GM12878 (cell line): ENCODE measurements at regions not wholly inside any gene's neighbourhood (a gene's known extent, or its start where the extent isn't known, plus 50 kb on each side); places are given as distances from the start of the nearest gene placed in this dataset.

Experiments used
- CBX5 ChIP-seq: sonication (generic); IDR thresholded peaks from 2 replicates; pipeline ENCODE4 v1.6.1; 2016; ENCODE audit warnings: low read depth, moderate library complexity, mild to moderate bottlenecking, inconsistent platforms
- CTCF ChIP-seq, 3 experiments: IDR thresholded peaks in 2 of 3; conservative IDR thresholded peaks in 1 of 3; 2 replicates each; pipeline ENCODE4 v1.5.1; 2011; ENCODE audit warnings: low read depth in 3 of 3, low read length in 3 of 3, mild to moderate bottlenecking in 3 of 3, control low read depth in 2 of 3, moderate library complexity in 2 of 3, inconsistent platforms in 1 of 3, mixed read lengths in 1 of 3; ENCODE audit not compliant: control insufficient read depth in 2 of 3, insufficient read depth in 1 of 3; ENCODE audit errors: extremely low read depth in 1 of 3
- DPF2 ChIP-seq: fragments of 450-650 bp; IDR thresholded peaks from 2 replicates; pipeline ENCODE4 v1.6.1; 2017; ENCODE audit warnings: mild to moderate bottlenecking
- EZH2 ChIP-seq: IDR thresholded peaks from 2 replicates; pipeline ENCODE4 v1.6.1; 2012; ENCODE audit warnings: low read depth, mild to moderate bottlenecking, control low read depth, inconsistent platforms, low read length, borderline replicate concordance; ENCODE audit not compliant: control insufficient read depth
- POLR2A ChIP-seq: IDR thresholded peaks from 2 replicates; pipeline ENCODE4 v1.6.1; 2011; ENCODE audit warnings: low read depth, mild to moderate bottlenecking, low read length
- RAD21 ChIP-seq: IDR thresholded peaks from 2 replicates; pipeline ENCODE4 v1.6.1; 2011; ENCODE audit warnings: mild to moderate bottlenecking, low read depth, low read length, moderate library complexity; ENCODE audit not compliant: insufficient read depth
- SMAD1 ChIP-seq: fragments of 450-650 bp; IDR thresholded peaks from 2 replicates; pipeline ENCODE4 v1.6.1; 2018; ENCODE audit warnings: mild to moderate bottlenecking, low read depth; ENCODE audit not compliant: partially characterized antibody
- ZNF207 ChIP-seq: fragments of 450-650 bp; IDR thresholded peaks from 2 replicates; pipeline ENCODE4 v1.6.1; 2014; ENCODE audit warnings: antibody characterized with exemption, mild to moderate bottlenecking, borderline replicate concordance

- TF ChIP-seq CTCF (IDR thresholded peaks at IDR 0.05 in 2 of 3, conservative IDR thresholded peaks at IDR 0.05 in 1 of 3; ENCODE audit: control insufficient read depth in 2 of 3, extremely low read depth in 1 of 3, insufficient read depth in 1 of 3, low read depth in 3 of 3, low read length in 3 of 3) (no peak), POLR2A (no peak), SMAD1 (no peak), RAD21 (no peak), DPF2 (no peak), CBX5 (no peak), ZNF207 (no peak), EZH2 (no peak)
These were observed 132.9 kb upstream of the RND3 start for GRCh38 chr2:150620416-150620815.
